Calu3 (cell line): ENCODE measurements at regions not wholly inside any gene's neighbourhood (a gene's known extent, or its start where the extent isn't known, plus 50 kb on each side); places are given as distances from the start of the nearest gene placed in this dataset.

Experiments used
- BruUV-seq: library from RNA; stranded (reverse); fragments of 400-500 nt; replicated peaks from 2 replicates; lab custom pipeline; 2021; lab: Mats Ljungman, UMichigan
- CTCF ChIA-PET: fragments of 300-600 bp; sonication (Branson Sonifier 250); formaldehyde crosslinking; loops from one replicate; lab custom pipeline; 2022; ENCODE audit warnings: antibody characterized with exemption; lab: Charles Lee
- DNase-seq: peaks from one replicate; pipeline ENCODE4 v3.0.0; 2022
- H3K27ac Mint-ChIP-seq: one replicate; pipeline ENCODE4 v1.8.0; 2022; ENCODE audit warnings: mixed read lengths; ENCODE audit not compliant: unreplicated experiment
- H3K27me3 Mint-ChIP-seq: one replicate; pipeline ENCODE4 v1.8.0; 2022; ENCODE audit warnings: mixed read lengths; ENCODE audit not compliant: unreplicated experiment
- H3K36me3 Mint-ChIP-seq: one replicate; pipeline ENCODE4 v1.8.0; 2022; ENCODE audit warnings: mild to moderate bottlenecking, moderate library complexity, mixed read lengths; ENCODE audit not compliant: insufficient read depth, unreplicated experiment
- H3K4me1 Mint-ChIP-seq: one replicate; pipeline ENCODE4 v1.8.0; 2022; ENCODE audit warnings: mild to moderate bottlenecking, low read depth, mixed read lengths; ENCODE audit not compliant: unreplicated experiment
- H3K4me3 Mint-ChIP-seq: one replicate; pipeline ENCODE4 v1.8.0; 2022; ENCODE audit warnings: mild to moderate bottlenecking, low read depth, moderate library complexity, mixed read lengths; ENCODE audit not compliant: unreplicated experiment
- H3K9me3 Mint-ChIP-seq: one replicate; pipeline ENCODE4 v1.8.0; 2022; ENCODE audit warnings: low read depth, mixed read lengths; ENCODE audit not compliant: unreplicated experiment
- CTCF ChIP-seq: fragments of 200-600 bp; IDR thresholded peaks from one replicate; pipeline ENCODE4 v1.8.0; 2022; ENCODE audit warnings: antibody characterized with exemption; ENCODE audit not compliant: unreplicated experiment
- intact Hi-C: fragments of 100-400 bp; cut with micrococcal nuclease; formaldehyde crosslinking; loops from one replicate; pipeline ENCODE4 v1.10.0; 2022; ENCODE audit not compliant: unreplicated experiment

- H3K27me3 Mint-ChIP-seq = no peaks in the 10 kb centered on the region
- intact Hi-C loops = loop anchor here (5.0 to 10.0 kb wide), 2 partner anchors 193 to 220 kb away; no protein-coding TSS in a partner anchor
- peaks cover 90% of the 10 kb centered on the region for H3K4me1 Mint-ChIP-seq
- TF ChIP-seq CTCF = no peak
- peak overlapping the region; percentile 20 for H3K27ac Mint-ChIP-seq
- no TSS peak for BruUV-seq
- no peak overlapping the region for H3K4me3 Mint-ChIP-seq
- H3K36me3 Mint-ChIP-seq = peaks cover 14% of the 10 kb centered on the region
- no peak for DNase-seq
- CTCF ChIA-PET = interaction anchor here (0.7 kb wide), 1 partner anchor 164 kb away, joined by 4 read pairs; no protein-coding TSS in a partner anchor
- peaks cover 3% of the 10 kb centered on the region for H3K9me3 Mint-ChIP-seq
Measured at GRCh38 chr22:27111796-27112672, 454.6 kb downstream of the MIAT start.

GRCh38 chr22:27113211-27113635 is 455.8 kb downstream of the MIAT start:
- CTCF ChIA-PET = interaction anchor here (0.5 to 1.1 kb wide), 6 partner anchors 16 to 1547 kb away, joined by 3 to 4 read pairs (median 3); no protein-coding TSS in a partner anchor
- peak overlapping the region; percentile 41 for H3K4me3 Mint-ChIP-seq
- peak overlapping the region; percentile 99 for H3K27ac Mint-ChIP-seq
- no peaks in the 10 kb centered on the region for H3K27me3 Mint-ChIP-seq
- BruUV-seq = no TSS peak
- peak; percentile 87 for DNase-seq
- no peak for TF ChIP-seq CTCF
- peaks cover 14% of the 10 kb centered on the region for H3K36me3 Mint-ChIP-seq
- H3K9me3 Mint-ChIP-seq = peaks cover 3% of the 10 kb centered on the region
- peaks cover 82% of the 10 kb centered on the region for H3K4me1 Mint-ChIP-seq
- intact Hi-C loops = loop anchor here (5.0 to 10.0 kb wide), 2 partner anchors 192 to 221 kb away; no protein-coding TSS in a partner anchor

DNA sequence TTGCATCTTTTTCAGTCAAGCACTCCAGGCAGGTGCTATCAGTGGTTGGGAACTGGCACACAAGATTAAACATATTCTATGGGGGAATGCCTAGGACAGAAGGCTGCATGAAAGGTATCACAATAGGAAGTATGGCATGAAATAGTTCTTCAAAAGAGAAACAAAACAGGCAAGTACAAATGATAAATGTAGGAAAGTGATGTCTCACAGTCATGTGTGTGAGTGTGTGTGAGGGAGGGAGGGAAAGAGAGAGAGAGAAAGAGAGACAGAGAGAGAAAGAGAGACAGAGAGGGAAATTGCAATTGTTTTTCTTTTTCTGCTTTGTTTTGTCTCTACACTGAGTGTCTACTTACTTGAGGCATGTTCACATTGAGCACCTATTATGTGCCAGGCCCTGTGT is 456.3 kb downstream of the MIAT start:
- intact Hi-C loops = loop anchor here (5.0 to 10.0 kb wide), 2 partner anchors 191 to 221 kb away; no protein-coding TSS in a partner anchor
- peaks cover 78% of the 10 kb centered on the region for H3K4me1 Mint-ChIP-seq
- DNase-seq = no peak
- TF ChIP-seq CTCF = no peak
- H3K27ac Mint-ChIP-seq = peak overlapping the region; percentile 99
- peaks cover 3% of the 10 kb centered on the region for H3K9me3 Mint-ChIP-seq
- peak overlapping the region; percentile 41 for H3K4me3 Mint-ChIP-seq
- peaks cover 14% of the 10 kb centered on the region for H3K36me3 Mint-ChIP-seq
- CTCF ChIA-PET = interaction anchor here (0.5 to 1.1 kb wide), 5 partner anchors 15 to 1547 kb away, joined by 3 to 4 read pairs (median 3); no protein-coding TSS in a partner anchor
- no TSS peak for BruUV-seq
- H3K27me3 Mint-ChIP-seq = no peaks in the 10 kb centered on the region

DNA sequence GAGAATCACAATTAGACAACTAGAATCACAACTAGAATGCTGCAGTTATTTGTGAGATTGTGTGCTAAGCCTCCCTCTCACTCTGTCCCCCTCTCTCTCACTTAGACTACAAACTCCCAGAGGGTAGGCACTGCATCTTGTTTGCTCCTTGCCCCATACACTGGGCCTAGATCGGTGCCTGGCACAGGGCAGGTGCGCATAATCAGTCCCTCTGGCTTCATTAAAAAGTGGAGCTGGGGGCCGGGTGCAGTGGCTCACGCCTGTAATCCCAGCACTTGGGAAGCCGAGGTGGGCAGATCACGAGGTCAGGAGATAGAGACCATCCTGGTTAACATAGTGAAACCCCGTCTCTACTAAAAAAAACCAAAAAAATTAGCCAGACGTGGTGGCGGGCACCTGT is 456.8 kb downstream of the MIAT start:
- Mint-ChIP-seq H3K4me3 (peak overlapping the region; percentile 41), H3K27me3 (no peaks in the 10 kb centered on the region), H3K27ac (peak overlapping the region; percentile 99), H3K9me3 (peaks cover 7% of the 10 kb centered on the region), H3K36me3 (peaks cover 14% of the 10 kb centered on the region), H3K4me1 (peaks cover 72% of the 10 kb centered on the region)
- no peak for DNase-seq
- CTCF ChIA-PET = no interaction called here
- TF ChIP-seq CTCF = no peak
- intact Hi-C loops = loop anchor here (5.0 to 10.0 kb wide), 2 partner anchors 191 to 222 kb away; no protein-coding TSS in a partner anchor
- BruUV-seq = no TSS peak
